ENCODE measurements at regions not wholly inside any gene's neighbourhood (a gene's known extent, or its start where the extent isn't known, plus 50 kb on each side); places are given as distances from the start of the nearest gene placed in this dataset.
A peak's percentile ranks its signal among the peaks of the same experiment; 100 is the strongest.

DNA sequence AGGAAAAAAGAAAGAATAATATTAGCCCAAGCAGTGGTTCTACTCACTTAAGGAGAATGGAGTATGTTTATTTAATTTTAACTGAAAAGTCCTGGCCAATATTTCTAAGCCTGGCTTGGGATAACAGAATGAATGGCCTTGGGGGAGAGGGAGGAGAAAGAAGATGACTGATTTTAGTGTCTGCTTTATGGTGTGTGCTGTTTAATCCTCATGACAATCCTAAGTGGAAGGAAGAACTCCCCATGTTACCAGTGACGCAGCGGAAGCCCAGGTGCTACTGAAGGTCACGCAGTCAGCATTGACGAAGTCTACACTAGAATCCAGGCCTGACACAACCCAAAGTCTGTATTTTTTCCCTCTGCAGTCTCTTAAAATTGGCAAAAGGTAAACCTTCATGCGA is 50.5 kb downstream of the PALM2AKAP2 start:
- no peak for DNase-seq (ENCODE audit: low read depth)

DNA sequence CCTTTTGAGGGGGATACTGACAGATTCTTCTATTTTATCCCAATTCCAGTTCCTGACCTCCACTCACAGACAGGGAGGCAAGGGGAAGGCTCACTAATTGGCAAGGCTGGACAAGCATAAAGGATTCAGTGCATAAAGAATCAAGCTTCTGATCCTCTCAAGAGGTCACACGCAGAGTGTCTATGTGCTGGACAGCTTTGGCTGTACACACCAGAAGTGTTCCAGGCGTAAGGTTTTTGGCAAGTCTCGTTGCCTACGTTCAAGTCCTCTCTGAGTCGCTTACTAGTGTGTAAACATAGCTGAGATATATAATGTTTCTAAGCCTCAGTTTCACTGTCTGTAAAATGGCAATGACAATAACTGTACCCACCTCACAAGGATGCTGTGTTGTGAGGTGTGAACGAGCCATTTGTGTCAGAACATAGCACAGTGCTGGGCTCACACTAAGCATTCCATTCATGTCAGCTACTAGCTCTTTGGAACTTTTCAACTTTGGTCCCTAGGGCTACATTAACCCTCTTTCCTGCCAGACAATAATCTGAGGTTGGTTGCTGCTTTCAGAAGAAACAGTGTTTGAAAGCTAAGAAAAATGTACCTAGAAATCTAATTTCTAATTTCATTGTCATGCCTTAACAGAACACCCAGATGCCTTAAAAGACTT is 52.1 kb downstream of the PALM2AKAP2 start:
- DNase-seq (ENCODE audit: low read depth), result no peak

DNA sequence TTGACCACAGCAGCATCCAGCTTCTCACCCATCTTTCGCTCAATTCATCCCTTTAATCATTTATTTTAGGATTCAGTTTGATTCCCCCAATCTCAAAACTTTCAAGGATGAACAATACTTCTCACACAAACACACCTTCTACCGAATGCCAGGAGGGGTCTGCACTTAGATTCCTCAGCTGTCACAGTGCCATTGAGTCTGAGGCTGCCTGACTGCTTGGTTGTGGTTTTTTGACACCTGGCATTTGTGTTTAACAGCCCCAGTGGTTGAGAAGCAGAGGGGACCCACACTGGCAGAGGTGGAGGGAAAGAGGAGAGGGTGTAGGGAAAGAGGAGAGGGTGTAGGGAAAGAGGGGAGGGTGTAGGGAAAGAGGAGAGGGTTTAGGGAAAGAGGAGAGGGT is 54.9 kb downstream of the PALM2AKAP2 start:
- DNase-seq (ENCODE audit: low read depth), result no peak

DNA sequence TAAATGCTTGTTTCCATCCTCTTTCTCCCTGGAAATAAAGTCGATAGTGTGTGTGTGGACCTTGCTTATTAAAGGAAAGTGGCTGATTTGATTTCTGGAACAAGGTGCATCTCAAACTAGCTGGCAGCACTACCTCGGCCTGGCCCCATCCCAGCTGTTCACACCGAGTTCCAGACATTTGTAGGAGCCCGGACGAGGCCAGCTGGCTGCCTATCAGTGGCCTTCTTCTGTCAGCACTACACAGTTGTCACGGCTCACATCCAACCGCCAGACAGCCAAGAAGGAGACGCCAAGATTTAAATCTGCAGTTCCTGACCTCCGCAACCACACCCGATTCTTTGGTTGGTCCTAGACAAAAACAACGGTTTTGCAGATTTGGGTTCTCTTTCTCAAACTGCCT is 63.6 kb downstream of the PALM2AKAP2 start:
- DNase-seq (ENCODE audit: low read depth), result peak; percentile 81

DNA sequence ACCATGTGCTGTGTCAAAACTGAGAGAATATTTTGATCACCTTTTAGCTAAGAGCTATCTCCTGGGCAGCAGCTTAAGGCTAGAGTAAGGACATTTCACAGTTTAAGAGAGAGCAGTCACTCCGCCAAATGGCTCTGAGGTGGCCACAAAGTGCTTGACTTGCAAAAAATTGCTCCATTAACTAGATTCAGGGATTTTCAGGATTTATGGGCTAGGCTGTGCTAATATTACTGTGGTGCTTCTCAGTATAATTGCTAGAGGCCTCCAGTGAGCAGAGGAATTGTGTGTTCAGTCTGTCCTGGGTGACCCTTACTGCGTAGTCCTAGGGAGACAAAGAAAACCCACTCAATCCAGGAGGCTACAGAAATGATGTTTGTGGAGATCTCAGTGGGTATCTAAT is 65.2 kb downstream of the PALM2AKAP2 start:
- no peak for DNase-seq (ENCODE audit: low read depth)

DNA sequence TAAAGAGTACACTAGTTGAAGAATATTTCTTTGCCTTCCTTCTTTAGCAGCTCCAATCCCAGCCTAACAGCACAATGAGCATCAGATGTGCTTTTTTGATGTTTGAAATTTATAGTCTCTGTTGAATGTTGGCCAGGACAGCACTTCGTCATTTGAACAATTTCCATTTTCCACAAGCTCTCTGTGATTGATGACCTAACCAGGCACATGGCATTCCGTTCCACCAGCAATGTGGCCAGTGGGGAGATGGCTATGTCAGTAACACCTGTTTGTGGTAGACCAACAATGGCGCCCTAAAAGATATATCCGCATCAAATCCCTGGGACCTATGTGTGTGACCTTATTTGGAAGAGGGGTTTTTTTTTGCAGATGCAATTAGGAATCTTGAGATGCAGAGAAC is 66.8 kb downstream of the PALM2AKAP2 start:
- peak; percentile 89 for DNase-seq (ENCODE audit: low read depth)

DNA sequence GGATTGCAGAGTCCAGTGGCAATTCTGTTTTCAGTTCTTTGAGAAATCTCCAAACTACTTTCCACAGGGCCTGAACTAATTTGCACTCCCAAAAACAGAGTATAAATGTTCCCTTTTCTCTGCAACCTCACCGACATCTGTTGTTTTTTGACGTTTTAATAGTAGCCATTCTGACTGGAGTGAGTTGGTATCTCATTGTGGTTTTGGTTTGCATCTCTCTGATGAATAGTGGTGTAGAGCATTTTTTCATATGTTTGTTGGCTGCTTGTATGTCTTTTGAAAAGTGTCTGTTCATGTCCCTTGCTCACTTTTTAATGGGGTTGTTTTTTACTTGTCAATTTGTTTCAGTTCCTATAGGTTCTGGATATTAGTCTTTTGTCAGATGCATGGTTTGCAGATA is 72.6 kb downstream of the PALM2AKAP2 start:
- peak; percentile 80 for DNase-seq (ENCODE audit: low read depth)

DNA sequence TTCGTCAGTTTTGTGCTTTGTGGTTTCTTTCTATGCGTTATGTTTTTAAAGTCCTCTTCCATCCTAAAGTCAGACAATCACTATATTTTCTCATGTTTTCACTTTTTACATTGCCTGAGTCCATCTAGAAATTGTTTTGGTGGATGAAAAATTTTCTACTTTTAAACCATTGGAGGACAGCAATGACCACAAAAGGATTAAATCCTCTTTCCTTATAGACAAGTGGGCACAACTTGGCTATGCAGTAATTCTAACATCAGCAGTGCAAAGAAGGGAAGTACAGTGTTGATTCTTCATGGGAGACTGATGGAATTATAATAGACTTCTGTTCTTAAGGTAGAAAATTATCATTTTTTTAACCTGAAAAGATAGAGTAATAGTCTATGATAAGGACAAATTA is 75.5 kb downstream of the PALM2AKAP2 start:
- DNase-seq (ENCODE audit: low read depth), result no peak

DNA sequence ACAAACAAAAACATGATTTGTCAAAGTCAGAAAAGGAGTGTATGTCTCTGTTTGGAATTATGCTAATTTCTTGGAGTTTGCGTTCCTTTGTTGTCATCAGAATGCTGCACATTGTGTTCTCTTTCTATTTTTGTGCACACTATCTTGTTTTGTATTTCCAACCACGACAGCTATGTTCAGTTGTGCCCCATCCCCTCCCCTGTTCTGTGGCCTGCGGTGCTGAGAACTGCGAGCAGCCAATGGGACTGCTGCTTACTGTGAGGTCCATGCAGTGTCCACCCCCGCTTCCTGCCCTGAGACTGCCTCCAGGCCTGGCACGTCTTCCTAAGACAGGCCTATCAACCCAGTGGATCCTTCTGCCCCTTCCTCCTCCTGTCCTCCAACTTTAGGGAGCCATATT is 76.8 kb downstream of the PALM2AKAP2 start:
- DNase-seq (ENCODE audit: low read depth), result peak; percentile 29

DNA sequence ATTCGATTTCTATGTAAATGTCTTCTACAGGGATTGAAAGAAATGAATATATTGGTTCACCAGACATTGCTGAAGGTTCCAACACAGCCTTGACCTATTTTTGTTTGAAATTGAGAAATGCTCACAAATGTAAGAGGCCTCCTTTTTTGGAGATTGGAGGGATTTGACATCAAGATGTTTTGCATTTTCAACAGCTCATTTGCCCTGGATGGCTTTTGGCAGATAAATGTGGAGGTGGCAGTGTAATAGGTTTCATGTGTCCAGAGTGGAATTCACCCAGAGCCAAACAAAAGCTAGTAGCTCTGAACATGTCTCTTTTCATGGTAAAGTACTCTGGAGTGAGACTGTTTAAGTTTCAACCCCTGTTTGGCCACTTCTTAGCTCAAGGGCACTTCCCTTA is 77.3 kb downstream of the PALM2AKAP2 start:
- DNase-seq (ENCODE audit: low read depth), result no peak

DNA sequence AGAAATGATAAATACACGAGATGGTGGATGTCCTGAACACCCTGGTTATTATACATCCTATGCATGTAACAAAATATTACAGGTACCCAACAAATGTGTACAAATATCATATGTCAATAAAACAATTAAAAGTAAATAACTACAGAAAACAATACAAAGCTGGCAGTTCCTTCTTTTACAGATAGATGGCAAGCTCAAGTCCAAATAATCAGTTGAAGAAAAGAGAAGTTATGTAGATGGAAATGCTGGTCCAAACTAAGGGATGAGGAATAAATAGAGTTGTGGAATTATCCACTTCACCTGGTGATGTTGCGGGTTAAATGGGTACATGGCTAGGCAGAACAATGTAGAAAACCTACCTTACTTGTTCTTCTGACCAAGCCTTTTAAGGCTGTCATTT is 79.4 kb downstream of the PALM2AKAP2 start:
- no peak for DNase-seq (ENCODE audit: low read depth)

DNA sequence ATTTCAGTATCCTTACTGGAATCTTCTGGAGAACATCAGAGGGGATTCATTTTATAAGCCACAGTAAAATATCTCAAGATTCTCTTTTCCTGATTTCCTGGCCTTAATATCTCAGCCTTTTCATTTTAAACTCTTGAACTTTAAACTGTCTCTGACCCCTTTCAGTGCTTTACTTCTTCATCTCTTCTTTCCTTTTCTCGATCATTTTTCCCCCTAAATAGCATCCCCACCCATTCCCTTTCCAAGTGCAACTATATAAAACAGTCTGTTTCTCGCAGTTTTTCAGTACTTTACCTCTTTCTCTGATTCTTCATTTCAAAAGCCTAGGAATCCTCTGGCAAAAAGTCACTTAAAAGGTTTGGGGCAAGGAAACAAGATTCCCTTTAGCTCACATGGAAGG is 80.5 kb downstream of the PALM2AKAP2 start:
- no peak for DNase-seq (ENCODE audit: low read depth)

DNA sequence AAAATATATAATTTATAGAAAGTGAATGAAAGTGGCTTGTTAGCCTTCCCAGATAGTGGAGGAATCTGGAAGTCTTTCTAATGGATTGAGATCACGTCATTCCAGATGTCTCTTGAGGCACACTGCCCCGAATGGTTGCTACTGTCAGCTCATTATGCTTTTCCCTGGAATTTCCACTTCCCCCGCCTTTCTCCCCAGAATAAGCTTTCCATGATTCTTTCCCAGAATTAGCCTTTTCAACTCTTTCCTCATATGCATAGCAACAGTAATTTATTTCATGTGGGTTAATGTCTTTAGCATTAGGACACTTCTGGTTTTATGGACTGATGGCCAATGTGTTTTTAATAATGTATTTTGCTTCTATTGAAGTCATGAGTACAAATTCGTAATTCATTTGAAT is 81.5 kb downstream of the PALM2AKAP2 start:
- no peak for DNase-seq (ENCODE audit: low read depth)

DNA sequence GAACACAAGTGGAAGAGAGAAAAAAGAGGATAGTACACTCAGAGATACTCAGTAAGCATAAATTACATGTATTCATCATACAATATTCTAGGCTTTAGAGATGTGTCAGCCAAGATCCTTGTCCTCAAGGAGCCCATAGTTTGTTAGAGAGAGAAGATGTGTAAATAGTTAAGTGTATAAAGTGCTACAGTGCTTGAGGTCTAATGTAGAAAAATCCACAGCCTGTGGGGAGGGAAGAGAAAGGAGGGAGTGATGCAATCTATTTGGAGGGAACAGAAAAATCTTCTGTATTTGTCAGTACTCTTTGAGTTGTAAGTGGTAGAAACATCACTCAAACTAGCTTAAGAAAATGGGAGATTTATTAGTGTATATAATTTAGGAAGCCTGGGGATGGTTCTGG is 81.9 kb downstream of the PALM2AKAP2 start:
- DNase-seq (ENCODE audit: low read depth), result peak; percentile 24

DNA sequence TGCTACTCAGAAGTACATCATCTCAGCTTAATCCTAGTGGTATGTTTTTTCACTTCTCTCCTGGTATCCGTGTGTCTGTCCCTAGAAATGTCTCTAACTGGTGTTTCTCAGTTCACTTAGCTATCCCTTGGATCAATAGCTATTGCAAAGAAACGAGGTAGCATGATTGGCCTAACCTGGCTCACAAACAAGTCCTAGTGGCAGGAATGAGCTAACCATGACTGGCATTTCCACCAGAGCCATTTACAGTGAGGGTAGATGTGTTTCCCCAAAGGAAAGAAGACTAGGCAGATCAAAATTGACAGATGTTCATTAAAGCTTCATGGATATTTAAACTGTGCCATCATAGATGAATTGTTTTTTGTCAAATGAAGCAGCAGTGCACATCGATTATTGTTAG is 82.5 kb downstream of the PALM2AKAP2 start:
- DNase-seq (ENCODE audit: low read depth), result no peak

DNA sequence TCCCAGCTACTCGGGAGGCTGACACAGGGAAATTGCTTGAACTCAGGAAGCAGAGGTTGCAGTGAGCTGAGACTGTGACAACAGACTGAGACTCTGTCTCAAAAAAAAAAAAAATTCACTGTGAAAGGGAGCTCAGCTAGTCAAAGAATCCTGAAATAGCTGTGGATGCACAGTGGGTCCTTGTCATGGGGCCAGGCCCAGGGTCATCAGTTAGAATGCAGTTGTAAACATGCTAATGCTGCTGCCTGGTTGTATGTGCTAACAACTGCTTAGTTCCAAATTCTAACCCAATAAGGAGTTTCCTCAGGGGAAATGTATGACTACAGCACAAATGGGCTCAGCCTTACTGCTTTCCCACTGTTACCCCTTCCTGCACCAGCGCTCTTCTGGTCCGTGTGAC is 84.0 kb downstream of the PALM2AKAP2 start:
- no peak for DNase-seq (ENCODE audit: low read depth)

DNA sequence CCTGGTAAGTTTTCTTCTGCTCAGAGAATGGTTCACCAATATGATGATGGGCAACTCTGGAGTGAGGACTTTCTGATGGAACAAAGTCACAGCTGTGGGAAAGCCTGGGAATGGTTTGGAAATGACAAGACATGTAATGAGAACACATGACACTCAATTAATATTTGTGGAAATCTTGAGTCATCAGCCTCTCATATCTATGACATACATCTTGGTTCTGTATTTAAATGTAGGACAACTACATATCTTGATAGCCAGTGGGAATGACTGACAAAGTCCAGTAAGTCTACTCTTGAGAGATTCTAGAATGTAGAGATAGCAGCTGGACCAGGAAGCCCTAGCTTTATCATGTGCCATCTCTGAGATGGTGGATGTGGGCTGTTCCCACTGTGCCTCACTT is 85.5 kb downstream of the PALM2AKAP2 start:
- DNase-seq (ENCODE audit: low read depth), result no peak

DNA sequence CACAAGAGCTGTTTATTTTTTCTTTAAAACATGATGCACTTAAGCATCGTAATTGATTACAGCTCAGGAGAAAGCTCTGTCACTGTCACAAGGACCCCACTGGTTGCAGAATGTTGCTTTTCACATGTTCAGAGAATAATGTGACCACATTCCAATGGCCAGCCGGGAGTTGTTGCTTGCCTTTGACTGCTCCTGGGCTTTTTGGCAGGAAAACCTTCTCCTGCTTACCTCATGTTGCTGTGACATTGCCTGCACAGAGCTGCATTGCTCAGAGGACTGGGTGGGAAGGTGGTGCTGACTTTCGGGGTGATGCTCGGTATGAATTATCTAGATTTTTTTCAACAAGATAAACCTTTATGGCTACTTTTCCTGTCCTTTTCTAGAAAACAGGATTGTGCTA is 88.2 kb downstream of the PALM2AKAP2 start:
- no peak for DNase-seq (ENCODE audit: low read depth)

DNA sequence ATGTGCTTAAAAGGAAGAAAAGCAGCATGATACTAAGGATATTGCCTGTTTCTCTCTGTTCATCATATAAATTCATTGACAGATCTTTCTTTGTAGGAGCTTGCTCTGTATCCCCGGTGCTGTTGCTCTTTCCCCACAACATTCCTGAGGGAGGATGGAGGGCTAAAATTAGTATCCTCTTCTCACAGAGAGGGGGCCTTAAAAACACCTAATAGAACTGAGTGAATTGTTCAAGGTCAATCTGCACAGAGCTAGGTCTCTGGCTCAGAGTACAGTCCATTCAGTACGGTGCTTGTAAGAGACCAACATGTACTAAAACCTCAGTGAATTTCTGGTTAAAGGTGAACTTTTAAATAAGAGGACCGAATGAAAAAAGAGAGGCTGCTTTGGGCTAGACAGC is 88.7 kb downstream of the PALM2AKAP2 start:
- DNase-seq (ENCODE audit: low read depth), result no peak

DNA sequence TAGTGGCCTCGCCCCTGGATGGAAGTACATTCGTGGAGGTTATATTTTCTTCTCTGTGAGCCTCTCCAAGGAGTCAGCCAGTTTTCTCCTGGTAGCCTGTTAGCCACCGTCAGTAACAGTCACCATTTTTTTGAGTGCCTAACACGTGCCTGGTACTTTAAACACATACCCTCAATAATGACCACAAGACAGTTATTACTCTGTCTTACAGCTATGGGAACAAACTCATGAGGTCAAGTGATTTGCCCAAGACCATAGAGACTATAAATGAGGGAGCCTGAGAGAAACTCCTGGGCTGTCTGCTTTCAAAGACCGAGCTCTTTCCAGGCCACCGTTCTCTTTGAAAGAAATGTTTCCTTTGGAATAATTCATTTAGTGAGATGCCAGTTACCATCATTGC is 90.4 kb downstream of the PALM2AKAP2 start:
- no peak for DNase-seq (ENCODE audit: low read depth)

DNA sequence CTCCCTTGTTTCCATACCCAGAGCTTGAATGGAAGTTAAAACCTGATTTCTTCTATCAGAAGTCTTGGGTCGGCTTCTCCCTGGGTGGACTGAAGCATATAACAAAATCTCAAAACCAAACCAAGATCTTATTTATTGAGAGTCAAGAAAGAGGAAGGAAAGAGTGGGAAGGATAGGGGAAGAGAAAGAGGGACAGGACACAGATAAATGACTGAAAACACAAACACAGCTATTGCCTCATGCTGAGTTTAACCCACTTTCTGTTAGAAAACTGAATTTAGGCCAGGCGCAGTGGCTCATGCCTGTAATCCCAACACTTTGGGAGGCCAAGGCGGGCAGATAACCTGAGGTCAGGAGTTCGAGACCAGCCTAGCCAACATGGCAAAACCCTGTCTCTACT is 92.9 kb downstream of the PALM2AKAP2 start:
- no peak for DNase-seq (ENCODE audit: low read depth)

DNA sequence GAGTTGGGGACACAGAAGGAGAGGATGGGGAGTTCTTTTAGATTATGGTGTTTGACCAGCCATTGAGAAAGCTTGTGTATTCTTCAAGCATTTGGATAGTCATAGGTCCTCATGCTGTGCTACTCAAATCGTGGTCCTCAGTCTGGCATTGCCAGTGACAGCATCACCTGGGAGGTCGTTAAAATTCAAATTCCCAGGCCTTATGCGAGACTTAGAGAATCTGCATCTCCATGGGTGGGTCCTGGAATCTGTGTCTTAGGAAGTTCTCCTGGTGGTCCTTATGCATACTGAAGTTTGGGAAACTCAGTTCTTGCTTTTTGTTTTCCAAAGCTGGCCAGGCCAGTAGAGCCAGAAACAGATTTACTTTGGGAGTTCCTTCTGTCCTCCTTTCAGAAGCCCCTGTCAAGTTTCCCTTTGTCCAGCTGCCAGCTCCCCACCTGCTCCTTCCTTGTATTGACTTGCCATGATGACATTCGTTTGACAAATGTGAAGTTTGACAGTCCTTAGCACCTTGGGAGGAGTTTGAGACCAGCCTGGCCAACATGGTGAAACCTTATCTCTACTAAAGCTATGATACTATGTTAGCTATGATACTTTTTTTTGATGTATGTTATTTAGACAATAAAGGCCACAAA is 95.6 kb downstream of the PALM2AKAP2 start:
- no peak for DNase-seq (ENCODE audit: low read depth)

DNA sequence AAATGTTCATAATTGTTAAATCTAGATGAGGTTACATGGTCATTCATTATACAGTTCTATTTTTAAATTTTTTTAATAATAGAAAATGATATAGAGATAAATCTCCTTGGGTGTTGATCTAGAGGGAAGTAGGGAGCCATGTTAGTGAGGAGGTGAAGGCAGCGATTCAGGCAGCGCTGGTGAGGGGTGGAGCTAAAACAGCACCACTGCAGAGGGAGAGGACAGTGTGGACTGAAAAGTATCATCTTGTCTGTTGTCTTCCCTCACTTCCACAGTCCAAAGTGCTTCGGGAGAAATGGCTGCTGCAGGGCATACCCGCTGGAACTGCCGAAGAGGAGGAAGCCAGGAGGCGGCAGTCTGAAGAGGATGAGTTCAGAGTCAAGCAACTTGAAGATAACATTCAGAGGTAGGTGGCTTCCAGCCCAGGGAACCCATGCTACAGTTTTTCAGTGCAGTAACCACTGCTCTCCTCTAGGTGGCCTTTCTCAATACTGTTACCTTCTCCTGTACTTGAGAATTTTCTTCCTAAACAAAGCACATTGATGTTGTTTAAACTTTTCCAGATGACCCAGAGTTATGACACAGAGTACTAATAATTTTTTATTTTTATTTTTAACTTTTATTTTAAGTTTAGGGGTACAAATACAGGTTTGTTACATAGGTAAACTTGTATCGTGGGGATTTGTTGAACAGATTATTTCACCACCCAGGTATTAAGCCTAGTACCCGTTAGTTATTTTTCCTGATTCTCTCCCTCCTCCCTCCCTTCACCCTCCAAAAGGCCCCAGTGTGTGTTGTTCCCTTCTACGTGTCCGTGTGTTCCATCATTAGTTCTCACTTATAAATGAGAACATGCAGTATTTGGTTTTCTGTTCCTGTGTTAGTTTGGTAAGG is 100.5 kb downstream of the PALM2AKAP2 start:
- peak; percentile 35 for DNase-seq (ENCODE audit: low read depth)
